Activated CD4-positive, alpha-beta T cell treated with anti-CD3 and anti-CD28 coated beads, Interleukin-2, amount 50 U/mL, for 4 hours (primary cell): ENCODE measurements at regions not wholly inside any gene's neighbourhood (a gene's known extent, or its start where the extent isn't known, plus 50 kb on each side); places are given as distances from the start of the nearest gene placed in this dataset.
A peak's percentile ranks its signal among the peaks of the same experiment; 100 is the strongest.
"Not testable (repeated sequence)": the region's sequence is repeated elsewhere in the genome, so short reads cannot be mapped to it uniquely, and the experiment has no call there.

Experiments used
- DNase-seq, 2 experiments: peaks; one replicate each; pipeline ENCODE4 v3.0.0-alpha.2; 2020

- DNase-seq, result no peak
Measured at GRCh38 chr18:70705831-70706416, 417.1 kb downstream of the SOCS6 start.

GRCh38 chr18:70700496-70700895 lies 411.7 kb downstream of the SOCS6 start:
- DNase-seq, result no peak

GRCh38 chr18:70698574-70698973 lies 409.7 kb downstream of the SOCS6 start:
- DNase-seq, result no peak

- DNase-seq, result no peak
Measured at GRCh38 chr18:70693246-70693645, 404.4 kb downstream of the SOCS6 start.

GRCh38 chr18:70689765-70690164 lies 400.9 kb downstream of the SOCS6 start:
- DNase-seq, result not testable (repeated sequence)

GRCh38 chr18:70688286-70688685 lies 399.4 kb downstream of the SOCS6 start:
- DNase-seq, result no peak

GRCh38 chr18:70684821-70685220 lies 396.0 kb downstream of the SOCS6 start:
- no peak for DNase-seq

GRCh38 chr18:70683263-70683662 lies 394.4 kb downstream of the SOCS6 start:
- DNase-seq, result no peak

- no peak for DNase-seq
Measured at GRCh38 chr18:70674896-70675295, 386.1 kb downstream of the SOCS6 start.

- DNase-seq, result no peak
Measured at GRCh38 chr18:70673831-70674230, 385.0 kb downstream of the SOCS6 start.

- DNase-seq, result no peak
Measured at GRCh38 chr18:70672581-70672980, 383.7 kb downstream of the SOCS6 start.

- peak in 1 of 2 experiments; percentile 24 for DNase-seq
Measured at GRCh38 chr18:70671889-70672565, 383.2 kb downstream of the SOCS6 start.

GRCh38 chr18:70666936-70667335 lies 378.1 kb downstream of the SOCS6 start:
- DNase-seq, result no peak

- DNase-seq, result no peak
Measured at GRCh38 chr18:70663141-70663540, 374.3 kb downstream of the SOCS6 start.

GRCh38 chr18:70662588-70662987 lies 373.7 kb downstream of the SOCS6 start:
- DNase-seq, result no peak

GRCh38 chr18:70659036-70659925 lies 370.4 kb downstream of the SOCS6 start:
- peak; percentile 35 to 38 for DNase-seq

- DNase-seq, result no peak
Measured at GRCh38 chr18:70653671-70654070, 364.8 kb downstream of the SOCS6 start.

GRCh38 chr18:70650878-70651277 lies 362.0 kb downstream of the SOCS6 start:
- no peak for DNase-seq

GRCh38 chr18:70649683-70650082 lies 360.8 kb downstream of the SOCS6 start:
- no peak for DNase-seq

- no peak for DNase-seq
Measured at GRCh38 chr18:70645971-70646370, 357.1 kb downstream of the SOCS6 start.

- DNase-seq, result no peak
Measured at GRCh38 chr18:70643812-70644211, 355.0 kb downstream of the SOCS6 start.

GRCh38 chr18:70641156-70641775 lies 352.4 kb downstream of the SOCS6 start:
- DNase-seq, result no peak

- no peak for DNase-seq
Measured at GRCh38 chr18:70640336-70640887, 351.6 kb downstream of the SOCS6 start.
